ENCODE measurements at regions not wholly inside any gene's neighbourhood (a gene's known extent, or its start where the extent isn't known, plus 50 kb on each side); places are given as distances from the start of the nearest gene placed in this dataset.
"Not testable (repeated sequence)": the region's sequence is repeated elsewhere in the genome, so short reads cannot be mapped to it uniquely, and the experiment has no call there.

- DNase-seq (ENCODE audit: low spot score) = no peak
These were observed 525.2 kb downstream of the GLRX3 start for GRCh38 chr10:130661419-130661818.

DNA sequence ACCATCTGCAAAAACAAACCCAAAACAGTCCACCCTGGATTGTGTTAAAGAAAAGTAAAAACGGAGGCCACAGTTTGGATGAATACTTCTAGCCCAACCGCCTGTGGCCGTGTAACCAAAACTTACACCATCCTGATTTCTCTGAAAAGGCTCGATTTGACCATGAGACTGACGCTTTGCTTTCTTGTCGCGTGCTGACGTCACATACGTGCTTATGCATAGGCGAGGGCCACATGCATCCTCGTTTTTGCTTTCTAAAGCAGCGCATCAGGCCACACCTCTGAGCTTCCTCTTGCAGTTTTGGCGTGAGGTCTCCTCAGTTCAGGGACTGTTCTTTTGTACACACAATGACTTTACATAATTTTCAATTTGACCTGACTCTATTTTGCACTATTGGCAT, 526.6 kb downstream of the GLRX3 start:
- no peak for DNase-seq (ENCODE audit: low spot score)

DNA sequence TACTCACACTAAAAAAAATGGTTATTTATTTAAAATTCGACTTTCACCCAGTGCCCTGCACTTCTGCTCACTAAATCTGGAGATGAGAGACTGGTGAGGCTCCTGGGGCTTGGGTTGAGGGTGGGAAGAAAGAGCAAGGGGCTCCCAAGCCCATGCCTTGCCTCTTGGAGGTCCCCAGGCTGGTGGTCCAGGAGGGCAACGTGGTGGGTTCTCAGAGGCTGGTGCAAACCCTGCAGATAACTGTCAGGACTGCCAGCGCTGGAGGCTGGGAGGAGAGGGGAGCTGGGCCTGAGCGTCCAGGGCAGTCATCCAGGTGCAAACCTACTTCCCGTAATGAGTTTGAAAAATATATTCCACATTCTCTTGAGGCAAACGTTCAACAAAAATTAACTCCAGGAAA, 528.3 kb downstream of the GLRX3 start:
- no peak for DNase-seq (ENCODE audit: low spot score)

- no peak for DNase-seq (ENCODE audit: low spot score)
These were observed 530.0 kb downstream of the GLRX3 start for GRCh38 chr10:130666215-130666614.

DNA sequence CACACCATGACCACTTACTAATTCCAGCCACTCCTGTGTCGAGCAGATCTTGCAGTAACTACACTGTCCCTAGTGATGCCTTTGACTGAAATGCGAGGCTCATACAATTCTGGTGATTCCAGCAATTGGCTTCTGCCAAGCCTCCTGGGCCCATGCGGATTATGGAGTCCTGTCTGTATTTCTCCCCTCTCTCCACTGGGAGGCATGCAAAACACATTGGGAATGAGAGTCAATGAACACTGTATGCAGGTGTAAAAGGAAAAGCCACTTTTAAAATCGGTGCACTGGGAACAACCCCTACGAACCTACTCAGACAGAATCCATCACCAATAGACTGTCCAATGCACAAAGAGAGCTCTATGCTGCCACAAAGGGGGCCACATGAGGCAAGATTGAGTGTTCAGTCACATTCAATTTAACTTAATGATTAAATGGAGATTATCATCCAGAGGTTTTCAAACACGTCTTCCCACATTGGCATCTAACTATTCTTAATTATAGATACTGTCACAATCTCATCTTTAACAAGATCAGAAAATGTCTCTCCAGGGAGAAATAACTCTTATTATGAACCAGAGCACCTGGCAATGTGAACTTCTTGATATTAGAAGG, 550.6 kb downstream of the GLRX3 start:
- no peak for DNase-seq (ENCODE audit: low spot score)

- no peak for DNase-seq (ENCODE audit: low spot score)
These were observed 551.4 kb downstream of the GLRX3 start for GRCh38 chr10:130687566-130687965.

GRCh38 chr10:130689743-130690626, 553.8 kb downstream of the GLRX3 start:
- no peak for DNase-seq (ENCODE audit: low spot score)

- no peak for DNase-seq (ENCODE audit: low spot score)
These were observed 555.6 kb downstream of the GLRX3 start for GRCh38 chr10:130691776-130692175.

- no peak for DNase-seq (ENCODE audit: low spot score)
These were observed 560.7 kb downstream of the GLRX3 start for GRCh38 chr10:130696870-130697269.

DNA sequence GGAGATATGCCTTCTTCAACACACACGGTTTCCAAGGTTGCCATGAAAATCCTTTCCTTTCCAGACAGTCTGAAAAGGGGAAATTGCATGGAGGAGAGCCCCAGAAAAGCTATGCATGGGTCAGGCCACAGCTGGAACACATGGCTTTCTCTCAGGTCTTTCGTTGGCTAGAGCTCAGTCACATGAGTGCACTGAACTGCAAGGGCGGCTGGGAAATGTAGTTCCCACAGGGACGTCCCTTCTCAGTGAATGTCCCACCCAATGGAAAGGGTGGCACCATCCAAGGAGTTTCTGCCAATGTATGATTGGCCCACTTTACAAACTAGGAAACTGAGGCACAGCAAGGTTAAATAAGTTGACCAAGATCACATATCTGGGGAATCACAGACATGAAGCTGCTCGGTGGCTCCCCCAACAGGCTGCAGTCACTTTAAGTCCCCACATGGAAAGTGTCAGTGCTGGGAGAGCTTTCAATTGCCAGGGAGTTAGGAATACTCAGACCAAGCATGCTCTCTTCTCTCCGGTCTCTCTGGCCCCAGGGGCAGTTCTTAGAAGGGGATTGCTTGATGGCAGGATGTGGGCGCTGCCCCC, 571.3 kb downstream of the GLRX3 start:
- no peak for DNase-seq (ENCODE audit: low spot score)

GRCh38 chr10:130708465-130709070, 572.4 kb downstream of the GLRX3 start:
- no peak for DNase-seq (ENCODE audit: low spot score)

- no peak for DNase-seq (ENCODE audit: low spot score)
These were observed 573.2 kb downstream of the GLRX3 start for GRCh38 chr10:130709415-130709814.

GRCh38 chr10:130711072-130711471, 574.9 kb downstream of the GLRX3 start:
- no peak for DNase-seq (ENCODE audit: low spot score)

- no peak for DNase-seq (ENCODE audit: low spot score)
These were observed 576.9 kb downstream of the GLRX3 start for GRCh38 chr10:130713135-130713534.

DNA sequence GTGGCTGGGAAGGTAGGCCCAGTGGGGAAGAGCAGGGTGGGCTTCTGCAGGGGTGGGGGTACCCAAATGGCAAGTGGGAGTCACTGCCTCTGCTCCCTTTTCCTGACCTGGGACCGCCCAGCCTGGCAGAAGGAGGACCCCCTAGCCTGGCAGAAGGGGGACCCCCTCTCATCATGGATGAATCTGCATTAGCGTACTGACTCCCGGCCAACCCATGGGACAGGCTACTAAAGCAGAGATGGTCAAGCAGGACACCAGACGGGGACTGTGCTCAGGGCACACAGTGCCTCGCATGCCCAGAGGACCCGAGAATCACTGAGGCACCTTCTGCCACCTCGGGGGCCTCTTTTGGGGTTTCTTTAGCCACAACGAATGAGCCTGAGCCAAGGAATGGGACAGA, 577.5 kb downstream of the GLRX3 start:
- DNase-seq (ENCODE audit: low spot score) = no peak

DNA sequence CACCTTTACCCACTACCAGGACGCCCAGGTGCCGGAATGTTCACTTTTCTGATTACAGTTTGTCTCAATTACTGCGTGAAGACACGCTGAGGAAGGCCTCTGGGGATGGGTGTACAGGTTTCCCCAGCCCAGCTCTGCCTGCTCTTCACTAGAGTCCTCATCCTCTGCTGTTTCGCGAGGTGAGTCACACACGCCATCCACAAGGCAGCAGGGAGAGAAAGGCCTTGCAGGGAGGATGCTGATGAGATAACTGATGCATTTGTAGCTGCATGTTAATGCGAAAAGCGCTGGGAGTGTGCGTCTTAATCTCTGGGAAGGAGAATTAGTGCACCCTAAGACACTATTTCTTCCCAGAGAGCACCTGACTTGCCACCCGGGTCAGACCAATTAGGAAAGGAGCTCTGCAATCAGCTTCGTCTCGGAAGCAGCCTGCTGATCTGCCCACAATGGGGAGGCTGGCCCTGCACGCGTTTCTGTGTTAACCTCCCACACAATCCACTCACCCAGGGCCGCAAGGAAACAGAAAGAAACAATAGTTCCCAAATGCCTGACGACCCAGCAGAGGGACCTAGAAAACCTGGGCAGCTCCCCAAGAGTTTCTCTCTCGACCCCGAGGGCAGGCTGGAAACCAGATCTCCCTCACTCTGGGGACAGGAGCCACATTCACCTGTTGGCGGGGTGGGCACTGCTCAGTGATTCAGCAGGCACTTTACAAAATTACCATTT, 578.7 kb downstream of the GLRX3 start:
- DNase-seq (ENCODE audit: low spot score) = no peak

- no peak for DNase-seq (ENCODE audit: low spot score)
These were observed 579.8 kb downstream of the GLRX3 start for GRCh38 chr10:130715686-130716670.

GRCh38 chr10:130717083-130717482, 580.9 kb downstream of the GLRX3 start:
- no peak for DNase-seq (ENCODE audit: low spot score)

DNA sequence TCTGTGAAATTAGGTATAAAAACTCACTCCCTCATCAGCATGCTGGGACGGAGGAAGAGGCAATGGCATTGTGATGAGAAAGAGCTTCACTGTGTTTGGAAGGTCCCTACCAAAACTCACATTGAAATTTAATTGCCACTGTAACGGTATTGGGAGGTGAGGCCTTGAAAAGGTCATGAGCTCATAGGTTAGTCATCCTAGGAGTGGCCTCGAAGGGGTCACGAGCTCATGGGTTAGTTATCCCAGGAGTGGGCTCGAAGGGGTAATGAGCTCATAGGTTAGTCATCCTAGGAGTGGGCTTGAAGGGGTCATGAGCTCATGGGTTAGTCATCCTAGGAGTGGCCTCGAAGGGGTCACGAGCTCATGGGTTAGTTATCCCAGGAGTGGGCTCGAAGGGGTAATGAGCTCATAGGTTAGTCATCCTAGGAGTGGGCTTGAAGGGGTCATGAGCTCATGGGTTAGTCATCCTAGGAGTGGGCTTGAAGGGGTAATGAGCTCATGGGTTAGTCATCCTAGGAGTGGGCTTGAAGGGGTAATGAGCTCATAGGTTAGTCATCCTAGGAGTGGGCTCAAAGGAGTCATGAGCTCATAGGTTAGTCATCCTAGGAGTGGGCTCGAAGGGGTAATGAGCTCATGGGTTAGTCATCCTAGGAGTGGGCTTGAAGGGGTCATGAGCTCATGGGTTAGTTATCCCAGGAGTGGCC, 582.7 kb downstream of the GLRX3 start:
- not testable (repeated sequence) for DNase-seq (ENCODE audit: low spot score)

GRCh38 chr10:130719448-130719752, 583.2 kb downstream of the GLRX3 start:
- DNase-seq (ENCODE audit: low spot score) = no peak
